Activated CD4-positive, alpha-beta T cell treated with anti-CD3 and anti-CD28 coated beads for 24 hours (primary cell): ENCODE measurements at regions not wholly inside any gene's neighbourhood (a gene's known extent, or its start where the extent isn't known, plus 50 kb on each side); places are given as distances from the start of the nearest gene placed in this dataset.

Source experiments
- DNase-seq, 2 donors: peaks; one replicate each; pipeline ENCODE4 v3.0.0-alpha.2; 2020; ENCODE audit warnings: low read depth in 2 of 2

GRCh38 chr7:52897288-52897687, 138.1 kb upstream of the POM121L12 start:
- DNase-seq: no peak

DNA sequence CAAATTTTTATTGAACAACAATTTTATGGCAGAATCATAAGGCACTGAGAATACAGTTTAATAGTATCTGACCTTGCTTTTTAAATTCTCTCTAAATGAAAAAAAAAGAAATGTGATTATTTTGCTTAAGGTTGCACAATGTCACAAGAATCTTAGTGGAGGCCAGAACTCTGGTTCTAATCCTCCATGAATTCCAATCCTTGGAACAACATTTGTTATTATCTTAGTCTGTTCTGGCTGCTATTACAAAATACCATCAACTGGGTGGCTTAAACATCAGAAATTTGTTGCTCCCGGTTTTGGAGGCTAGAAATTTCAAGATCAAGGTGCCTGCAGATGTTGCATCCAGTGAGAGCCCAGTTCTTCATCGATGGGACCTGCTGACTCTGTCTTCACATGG, 158.2 kb upstream of the POM121L12 start:
- no peak for DNase-seq

DNA sequence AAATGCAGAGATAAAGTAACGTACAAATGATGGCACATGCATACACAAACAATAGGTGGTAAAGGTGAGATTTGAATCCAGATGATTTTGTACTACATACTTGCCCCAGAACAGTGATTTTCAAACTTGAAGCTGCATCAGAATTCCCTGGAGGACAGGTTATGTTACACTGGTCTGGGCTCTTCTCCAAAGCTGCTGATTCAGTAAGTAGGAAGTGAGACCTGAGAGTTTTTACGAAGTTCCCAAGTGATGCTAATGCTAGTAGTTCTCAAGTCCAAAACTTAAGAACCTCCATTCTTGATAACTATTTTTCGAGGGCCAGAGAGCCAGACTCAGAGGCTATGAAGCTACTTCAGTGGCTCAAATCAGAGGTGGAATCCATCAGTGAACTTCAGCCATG, 159.0 kb upstream of the POM121L12 start:
- DNase-seq: no peak

DNA sequence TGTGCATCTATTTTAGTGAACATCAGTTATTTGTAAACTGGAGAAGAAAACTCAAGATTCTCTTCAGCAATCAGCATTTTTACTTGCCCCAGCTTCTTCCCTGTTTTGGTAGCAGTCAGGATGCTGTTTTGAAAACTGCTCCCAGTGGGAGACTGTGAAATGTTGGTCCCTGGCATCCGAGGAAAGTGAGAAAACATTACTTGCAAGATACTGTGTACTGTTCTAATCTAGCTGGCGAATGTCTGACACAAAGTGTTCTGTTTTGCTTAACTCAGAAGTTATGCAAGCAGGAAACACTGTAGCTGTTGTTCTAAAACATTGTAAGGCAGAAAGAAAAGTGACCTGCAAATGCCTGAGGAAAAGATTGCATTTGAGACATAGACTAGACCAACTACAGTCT, 171.8 kb upstream of the POM121L12 start:
- no peak for DNase-seq

GRCh38 chr7:52862321-52862720, 173.1 kb upstream of the POM121L12 start:
- DNase-seq: no peak

- no peak for DNase-seq
These were observed 178.1 kb upstream of the POM121L12 start for GRCh38 chr7:52857367-52857766.

GRCh38 chr7:52854681-52855080, 180.8 kb upstream of the POM121L12 start:
- DNase-seq: no peak

GRCh38 chr7:52851547-52851946, 183.9 kb upstream of the POM121L12 start:
- DNase-seq: no peak

DNA sequence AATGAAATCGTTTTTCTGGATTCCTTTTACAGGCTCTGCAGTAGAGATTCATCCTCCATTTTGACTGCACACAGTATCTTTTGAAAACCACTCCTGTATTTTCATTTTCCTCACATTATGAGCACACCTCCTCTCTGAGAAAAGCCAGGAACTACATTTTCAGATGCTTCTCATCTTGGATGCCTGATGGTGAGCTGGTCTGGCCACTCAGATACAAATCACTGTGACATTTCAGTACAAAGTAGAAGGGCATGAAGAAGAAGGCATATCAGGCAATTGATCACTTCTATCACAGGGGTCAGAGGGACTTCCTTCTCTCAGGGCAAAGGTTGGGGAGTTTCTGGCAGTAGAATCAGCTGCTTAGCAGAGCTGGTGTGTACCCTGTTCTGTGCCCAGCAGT, 192.0 kb upstream of the POM121L12 start:
- DNase-seq: no peak

DNA sequence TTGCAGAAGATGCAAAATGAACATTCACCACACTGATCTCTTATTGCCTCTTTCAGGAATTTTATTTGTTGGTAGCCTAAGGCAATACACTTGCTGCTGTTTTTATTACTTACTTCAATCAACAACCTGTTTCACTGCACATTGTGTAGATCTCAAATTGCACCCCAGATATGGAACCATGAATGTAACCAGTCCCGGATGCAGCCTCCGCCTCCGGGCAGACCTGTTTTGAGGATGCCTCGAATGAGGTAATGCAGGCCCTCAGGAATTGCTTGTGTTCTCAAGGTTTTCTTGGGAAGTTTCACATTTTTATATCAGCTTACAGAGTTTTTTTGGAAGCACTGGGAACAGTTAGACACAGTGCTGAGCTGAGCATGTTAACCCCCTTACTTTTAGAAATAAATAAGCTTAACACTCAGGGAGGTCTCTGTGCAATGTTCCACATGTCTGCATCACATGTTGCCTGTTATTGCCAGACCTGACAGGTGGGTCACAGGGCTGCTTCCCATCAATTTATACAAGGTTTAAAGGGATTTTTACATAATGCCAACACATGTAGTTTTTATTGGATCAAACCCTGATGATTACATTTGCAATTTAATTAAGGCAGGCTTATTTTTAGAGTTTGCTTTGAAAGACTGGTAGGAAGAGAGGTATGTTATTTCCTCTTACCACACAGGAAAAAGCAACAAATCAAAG, 193.1 kb upstream of the POM121L12 start:
- DNase-seq: no peak

GRCh38 chr7:52838981-52839411, 196.4 kb upstream of the POM121L12 start:
- no peak for DNase-seq

GRCh38 chr7:52831321-52831720, 204.1 kb upstream of the POM121L12 start:
- no peak for DNase-seq

- no peak for DNase-seq
These were observed 204.6 kb upstream of the POM121L12 start for GRCh38 chr7:52830801-52831200.

GRCh38 chr7:52826515-52827265, 208.7 kb upstream of the POM121L12 start:
- no peak for DNase-seq

DNA sequence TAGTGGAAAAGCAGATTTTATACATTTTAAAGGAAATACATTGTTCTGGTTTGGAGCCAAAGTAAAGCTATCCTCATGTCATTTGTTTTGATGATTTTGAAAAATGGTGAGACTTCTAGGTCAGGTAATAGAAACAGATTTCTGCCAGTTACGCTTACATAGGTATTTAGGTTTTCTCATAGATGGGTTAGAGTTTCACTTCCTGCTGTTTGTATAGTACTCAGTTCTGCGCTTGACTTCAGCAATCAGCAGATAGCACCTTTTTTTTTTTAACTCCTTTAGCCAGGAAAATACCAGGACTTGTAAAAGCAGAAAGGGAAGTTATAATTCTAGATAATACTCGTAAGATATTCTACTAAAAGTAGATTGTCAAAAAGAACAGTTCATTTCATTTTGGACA, 209.8 kb upstream of the POM121L12 start:
- DNase-seq: no peak

GRCh38 chr7:52811537-52811936, 223.9 kb upstream of the POM121L12 start:
- no peak for DNase-seq

- no peak for DNase-seq
These were observed 235.6 kb upstream of the POM121L12 start for GRCh38 chr7:52799817-52800216.

DNA sequence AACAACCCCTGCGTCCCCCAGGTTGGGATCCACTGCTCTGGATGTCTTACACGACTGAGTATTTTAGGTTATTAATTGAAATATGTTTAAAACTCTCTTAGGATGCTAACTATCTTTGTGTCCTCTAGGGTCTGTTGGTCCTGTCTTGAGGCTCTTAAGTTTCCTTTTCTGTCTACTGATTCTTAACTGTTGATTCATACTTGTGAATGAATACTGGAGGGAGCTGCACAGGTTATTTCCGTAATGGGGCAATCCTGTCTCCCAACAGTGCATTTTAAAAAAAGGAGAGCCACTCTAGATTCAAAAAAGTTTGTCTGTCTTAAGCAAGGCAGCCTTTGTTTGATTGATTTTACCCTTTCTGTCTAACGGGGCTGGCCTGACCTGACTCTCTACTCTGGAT, 237.6 kb upstream of the POM121L12 start:
- DNase-seq: no peak

DNA sequence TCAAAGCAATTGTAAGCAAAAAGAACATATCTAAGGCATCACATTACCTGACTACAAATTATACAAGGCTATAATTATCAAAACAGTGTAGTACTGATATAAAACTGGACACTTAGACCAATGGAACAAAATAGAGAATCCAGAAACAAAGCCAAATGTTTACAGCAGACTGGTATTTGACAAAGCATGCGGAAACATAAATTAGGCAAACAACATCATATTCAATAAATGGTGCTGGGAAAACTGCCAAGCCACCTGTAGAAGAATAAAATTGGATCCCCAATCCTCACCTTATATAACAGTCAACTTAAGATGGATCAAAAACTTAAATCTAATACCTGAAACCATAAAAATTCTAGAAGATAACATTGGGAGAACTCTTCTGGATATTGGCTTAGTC, 240.8 kb upstream of the POM121L12 start:
- no peak for DNase-seq

- DNase-seq: no peak
These were observed 244.2 kb upstream of the POM121L12 start for GRCh38 chr7:52791176-52791700.

DNA sequence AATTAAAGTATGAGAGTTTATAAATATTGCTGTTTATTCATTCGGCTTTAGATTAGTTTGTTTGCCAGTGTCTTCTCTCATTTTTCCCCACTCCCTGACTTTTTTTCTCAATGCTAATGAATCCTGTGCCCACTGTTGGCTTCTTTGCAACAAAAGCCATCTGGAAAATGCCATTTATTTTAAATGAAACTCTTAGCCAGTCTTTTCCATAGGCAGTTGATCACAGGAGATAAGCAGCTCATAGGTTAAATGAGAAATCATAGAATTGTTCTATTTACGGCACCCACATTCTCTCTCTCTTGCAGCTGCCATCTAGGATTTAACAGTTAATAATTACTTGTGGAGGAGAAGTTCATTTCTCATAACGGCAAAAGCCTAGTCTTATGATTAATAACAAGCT, 249.3 kb upstream of the POM121L12 start:
- no peak for DNase-seq

- no peak for DNase-seq
These were observed 253.1 kb upstream of the POM121L12 start for GRCh38 chr7:52782348-52782747.

GRCh38 chr7:52781250-52781649, 254.2 kb upstream of the POM121L12 start:
- DNase-seq: no peak
